Smooth muscle cell (in vitro differentiated cells): ENCODE measurements at regions not wholly inside any gene's neighbourhood (a gene's known extent, or its start where the extent isn't known, plus 50 kb on each side); places are given as distances from the start of the nearest gene placed in this dataset.

Experiments
- DNase-seq: peaks from one replicate; lab custom pipeline; 2025; ENCODE audit not compliant: unreplicated experiment; lab: John Stamatoyannopoulos, UW
- H2AFZ ChIP-seq: fragments of 200-600 bp; sonication (generic); 2 replicates; pipeline ENCODE4 v1.6.0; 2016; ENCODE audit warnings: antibody characterized with exemption, low read depth, mild to moderate bottlenecking
- H3F3A ChIP-seq: fragments of 200-600 bp; sonication (generic); 2 replicates; pipeline ENCODE4 v1.6.0; 2017; ENCODE audit warnings: antibody characterized with exemption, low read depth
- H3K27ac ChIP-seq: fragments of 200-600 bp; sonication (generic); 2 replicates; pipeline ENCODE4 v1.5.1; 2016; ENCODE audit warnings: low read depth, mild to moderate bottlenecking
- H3K27me3 ChIP-seq: fragments of 200-600 bp; sonication (generic); 2 replicates; pipeline ENCODE4 v1.6.1; 2016; ENCODE audit warnings: low read depth, mild to moderate bottlenecking
- H3K36me3 ChIP-seq: fragments of 200-600 bp; sonication (generic); 2 replicates; pipeline ENCODE4 v1.5.1; 2016; ENCODE audit warnings: low read depth
- H3K4me1 ChIP-seq: fragments of 200-600 bp; sonication (generic); 2 replicates; pipeline ENCODE4 v1.5.1; 2016; ENCODE audit warnings: low read depth
- H3K4me2 ChIP-seq: fragments of 200-600 bp; sonication (generic); 2 replicates; pipeline ENCODE4 v1.6.0; 2016; ENCODE audit warnings: mild to moderate bottlenecking
- H3K4me3 ChIP-seq: fragments of 200-600 bp; sonication (generic); 2 replicates; pipeline ENCODE4 v1.5.1; 2016; ENCODE audit warnings: mild to moderate bottlenecking
- H3K79me2 ChIP-seq: fragments of 200-600 bp; sonication (generic); 2 replicates; pipeline ENCODE4 v1.6.0; 2016; ENCODE audit warnings: low read depth, mild to moderate bottlenecking
- H3K9ac ChIP-seq: fragments of 200-600 bp; sonication (generic); 2 replicates; pipeline ENCODE4 v1.6.0; 2016; ENCODE audit warnings: low read depth
- H3K9me3 ChIP-seq: fragments of 200-600 bp; sonication (generic); replicated peaks from 2 replicates; pipeline ENCODE4 v1.5.1; 2016; ENCODE audit warnings: low read depth
- H4K20me1 ChIP-seq: fragments of 200-600 bp; sonication (generic); 2 replicates; pipeline ENCODE4 v1.6.0; 2016; ENCODE audit warnings: low read depth
- WGBS: methylation state at CpG from one replicate; pipeline ENCODE4 v1.1.7; 2016; ENCODE audit warnings: low lambda C conversion rate; 5-methylcytosine and 5-hydroxymethylcytosine counted together
- TF ChIP-seq, protein P1 (sequence below): fragments of 200-600 bp; sonication (generic); IDR thresholded peaks from 2 replicates; pipeline ENCODE4 v1.5.1; 2017; ENCODE audit warnings: borderline replicate concordance, mild to moderate bottlenecking, antibody characterized with exemption; ENCODE audit not compliant: insufficient read depth, poor library complexity, severe bottlenecking

- Histone ChIP-seq H3K27me3 (no peaks in the 10 kb centered on the region), H3K4me3 (no peak overlapping the region), H3K4me2 (peak overlapping the region; percentile 76), H3K9me3 (no peaks in the 10 kb centered on the region), H3K4me1 (peaks cover 12% of the 10 kb centered on the region), H4K20me1 (no peaks in the 10 kb centered on the region), H3K27ac (peak overlapping the region; percentile 75), H3K9ac (no peak overlapping the region), H3K79me2 (no peaks in the 10 kb centered on the region), H3K36me3 (no peaks in the 10 kb centered on the region), H2AFZ (no peak overlapping the region), H3F3A (peaks cover 15% of the 10 kb centered on the region)
- WGBS, result 29% methylated on average over 6 of the region's 6 CpGs
- TF ChIP-seq, protein P1, sequence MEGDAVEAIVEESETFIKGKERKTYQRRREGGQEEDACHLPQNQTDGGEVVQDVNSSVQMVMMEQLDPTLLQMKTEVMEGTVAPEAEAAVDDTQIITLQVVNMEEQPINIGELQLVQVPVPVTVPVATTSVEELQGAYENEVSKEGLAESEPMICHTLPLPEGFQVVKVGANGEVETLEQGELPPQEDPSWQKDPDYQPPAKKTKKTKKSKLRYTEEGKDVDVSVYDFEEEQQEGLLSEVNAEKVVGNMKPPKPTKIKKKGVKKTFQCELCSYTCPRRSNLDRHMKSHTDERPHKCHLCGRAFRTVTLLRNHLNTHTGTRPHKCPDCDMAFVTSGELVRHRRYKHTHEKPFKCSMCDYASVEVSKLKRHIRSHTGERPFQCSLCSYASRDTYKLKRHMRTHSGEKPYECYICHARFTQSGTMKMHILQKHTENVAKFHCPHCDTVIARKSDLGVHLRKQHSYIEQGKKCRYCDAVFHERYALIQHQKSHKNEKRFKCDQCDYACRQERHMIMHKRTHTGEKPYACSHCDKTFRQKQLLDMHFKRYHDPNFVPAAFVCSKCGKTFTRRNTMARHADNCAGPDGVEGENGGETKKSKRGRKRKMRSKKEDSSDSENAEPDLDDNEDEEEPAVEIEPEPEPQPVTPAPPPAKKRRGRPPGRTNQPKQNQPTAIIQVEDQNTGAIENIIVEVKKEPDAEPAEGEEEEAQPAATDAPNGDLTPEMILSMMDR, result no peak
- DNase-seq, result no peak
Observed at GRCh38 chr3:31361371-31362273, 171.1 kb upstream of the STT3B start.

- TF ChIP-seq, protein P1, result no peak
- Histone ChIP-seq H3K4me1 (peaks cover 12% of the 10 kb centered on the region), H3K27ac (no peak overlapping the region), H3K4me2 (peak overlapping the region; percentile 30), H3K4me3 (no peak overlapping the region), H3K9me3 (no peaks in the 10 kb centered on the region), H3K79me2 (no peaks in the 10 kb centered on the region), H3K36me3 (no peaks in the 10 kb centered on the region), H3K27me3 (no peaks in the 10 kb centered on the region), H3F3A (peaks cover 15% of the 10 kb centered on the region), H3K9ac (no peak overlapping the region), H2AFZ (no peak overlapping the region), H4K20me1 (no peaks in the 10 kb centered on the region)
- DNase-seq, result no peak
- WGBS, result 90% methylated on average over 1 of the region's 1 CpG
Observed at GRCh38 chr3:31364188-31364587, 168.5 kb upstream of the STT3B start.

- DNase-seq, result no peak
- Histone ChIP-seq H3K36me3 (no peaks in the 10 kb centered on the region), H3K4me3 (no peak overlapping the region), H3K4me1 (peaks cover 15% of the 10 kb centered on the region), H3K4me2 (peak overlapping the region; percentile 30), H3K79me2 (no peaks in the 10 kb centered on the region), H3F3A (peaks cover 15% of the 10 kb centered on the region), H3K9me3 (no peaks in the 10 kb centered on the region), H3K27me3 (no peaks in the 10 kb centered on the region), H2AFZ (no peak overlapping the region), H4K20me1 (no peaks in the 10 kb centered on the region), H3K9ac (no peak overlapping the region), H3K27ac (no peak overlapping the region)
- TF ChIP-seq, protein P1, result no peak
Observed at GRCh38 chr3:31364711-31365110, 168.0 kb upstream of the STT3B start.

DNA sequence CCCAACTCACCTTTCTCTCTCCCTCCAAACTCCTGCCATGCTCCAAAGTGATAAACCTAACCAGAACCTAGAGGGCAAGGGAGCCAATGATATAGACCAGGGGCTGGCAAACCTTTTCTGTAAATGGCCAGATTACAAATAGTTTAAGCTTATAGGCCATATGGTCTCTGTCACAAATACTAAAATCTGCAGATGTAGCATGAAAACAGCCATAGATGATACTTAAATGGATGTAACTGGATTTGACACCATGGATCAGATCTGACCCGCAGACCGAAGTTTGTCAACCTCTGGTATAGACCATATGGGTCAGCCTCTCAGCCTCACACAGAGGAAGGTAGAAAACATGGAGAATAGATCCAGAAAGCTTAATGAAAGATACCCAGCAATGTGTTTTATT lies 165.2 kb upstream of the STT3B start:
- H3K27me3 ChIP-seq, result no peaks in the 10 kb centered on the region
- no peaks in the 10 kb centered on the region for H3K9me3 ChIP-seq
- H3K4me1 ChIP-seq, result peaks cover 16% of the 10 kb centered on the region
- no peak overlapping the region for H3K9ac ChIP-seq
- H3K27ac ChIP-seq, result no peak overlapping the region
- 61% methylated on average over 2 of the region's 2 CpGs for WGBS
- peaks cover 6% of the 10 kb centered on the region for H3F3A ChIP-seq
- no peak overlapping the region for H3K4me3 ChIP-seq
- H2AFZ ChIP-seq, result no peak overlapping the region
- H3K36me3 ChIP-seq, result no peaks in the 10 kb centered on the region
- TF ChIP-seq, protein P1, result no peak
- no peak for DNase-seq
- no peaks in the 10 kb centered on the region for H4K20me1 ChIP-seq
- no peak overlapping the region for H3K4me2 ChIP-seq
- no peaks in the 10 kb centered on the region for H3K79me2 ChIP-seq
